Endothelial cell of umbilical vein (primary cell): ENCODE measurements at regions not wholly inside any gene's neighbourhood (a gene's known extent, or its start where the extent isn't known, plus 50 kb on each side); places are given as distances from the start of the nearest gene placed in this dataset.

ENCODE experiments used
- BruUV-seq: library from RNA; stranded (reverse); fragments of 400-500 nt; replicated peaks from 2 replicates; lab custom pipeline; 2021; lab: Mats Ljungman, UMichigan
- CTCF ChIA-PET: fragments of 300-600, 350-600 bp; sonication (Branson Sonifier 250); formaldehyde crosslinking; loops from one replicate; lab custom pipeline; 2021; ENCODE audit warnings: antibody characterized with exemption, inconsistent platforms; lab: Charles Lee
- POLR2A ChIA-PET: fragments of 300-600, 350-600 bp; sonication (Branson Sonifier 250); formaldehyde crosslinking; loops from one replicate; lab custom pipeline; 2021; ENCODE audit warnings: antibody characterized with exemption, inconsistent platforms; lab: Charles Lee
- DNase-seq: peaks from one replicate; pipeline ENCODE4 v3.0.0-alpha.2; 2011; ENCODE audit warnings: low read depth, low spot score
- FAIRE-seq: peaks from 2 replicates; lab custom pipeline; 2011; peaks lifted over from hg19 to GRCh38; lab: Jason Lieb, UNC
- H2AFZ ChIP-seq: 2 replicates; pipeline ENCODE4 v1.6.0; 2012; ENCODE audit warnings: low read depth, low read length, control low read depth, inconsistent platforms
- H3K27ac ChIP-seq: 2 replicates; pipeline ENCODE4 v1.5.1; 2011; ENCODE audit warnings: low read depth, mild to moderate bottlenecking, control low read depth, low read length, moderate library complexity; ENCODE audit not compliant: insufficient read depth
- H3K27me3 ChIP-seq, 2 experiments: 2 replicates each; pipeline versions ENCODE4 v1.6.0 to v1.6.1; 2011; ENCODE audit warnings: low read length in 2 of 2, mixed read lengths in 1 of 2; ENCODE audit not compliant: control insufficient read depth in 2 of 2, insufficient read depth in 2 of 2
- H3K36me3 ChIP-seq, 2 experiments: 2 replicates in 1 of 2; 3 replicates in 1 of 2; pipeline ENCODE4 v1.5.1; 2011; ENCODE audit warnings: low read length in 2 of 2, mild to moderate bottlenecking in 1 of 2, moderate library complexity in 1 of 2; ENCODE audit not compliant: control insufficient read depth in 2 of 2, insufficient read depth in 2 of 2; ENCODE audit errors: extremely low read depth in 1 of 2
- H3K4me1 ChIP-seq: 3 replicates; pipeline ENCODE4 v1.5.1; 2011; ENCODE audit warnings: mild to moderate bottlenecking, low read length; ENCODE audit not compliant: control insufficient read depth, insufficient read depth; ENCODE audit errors: extremely low read depth
- H3K4me2 ChIP-seq: 2 replicates; pipeline ENCODE4 v1.6.1; 2011; ENCODE audit warnings: low read length, control low read depth, mixed read lengths; ENCODE audit not compliant: insufficient read depth
- H3K4me3 ChIP-seq, 3 experiments: fragments of 200-600 bp in 1 of 3; sonication (generic), shearing (Covaris generic) in 1 of 3; replicated peaks in 1 of 3; 2 replicates each; pipeline ENCODE4 v1.5.1; 2011 to 2016; ENCODE audit warnings: control low read depth in 3 of 3, low read length in 3 of 3, mild to moderate bottlenecking in 2 of 3, inconsistent platforms in 1 of 3, low read depth in 1 of 3, moderate library complexity in 1 of 3; ENCODE audit not compliant: insufficient read depth in 1 of 3
- H3K79me2 ChIP-seq: 2 replicates; pipeline ENCODE4 v1.6.0; 2012; ENCODE audit warnings: low read length, inconsistent platforms; ENCODE audit not compliant: control insufficient read depth, insufficient read depth
- H3K9ac ChIP-seq: replicated peaks from 2 replicates; pipeline ENCODE3; 2011; ENCODE audit warnings: low read length, control low read depth; ENCODE audit not compliant: insufficient read depth; ENCODE audit errors: extremely low read depth
- H3K9me1 ChIP-seq: replicated peaks from 3 replicates; pipeline ENCODE4 v1.6.0; 2011; ENCODE audit warnings: mild to moderate bottlenecking, low read length; ENCODE audit not compliant: control insufficient read depth, insufficient read depth; ENCODE audit errors: extremely low read depth
- H3K9me3 ChIP-seq: replicated peaks from 2 replicates; pipeline ENCODE4 v1.5.1; 2012; ENCODE audit warnings: low read length, inconsistent platforms; ENCODE audit not compliant: control insufficient read depth, insufficient read depth
- H4K20me1 ChIP-seq: replicated peaks from 2 replicates; pipeline ENCODE3; 2011; ENCODE audit warnings: mild to moderate bottlenecking, low read length; ENCODE audit not compliant: control insufficient read depth, insufficient read depth; ENCODE audit errors: extremely low read depth
- CTCF ChIP-seq, 2 donors: IDR thresholded peaks; 1 replicate in 1 of 2; 2 replicates in 1 of 2; pipeline ENCODE4 v1.5.1; 2011; ENCODE audit warnings: low read length in 2 of 2, mild to moderate bottlenecking in 2 of 2, moderate library complexity in 2 of 2, control low read depth in 1 of 2, inconsistent platforms in 1 of 2, low read depth in 1 of 2; ENCODE audit not compliant: insufficient read depth in 1 of 2; ENCODE audit errors: extremely low read depth in 1 of 2
- EZH2 ChIP-seq: IDR thresholded peaks from 2 replicates; pipeline ENCODE4 v1.6.1; 2012; ENCODE audit warnings: borderline replicate concordance, low read depth, mild to moderate bottlenecking, moderate library complexity, low read length, inconsistent platforms; ENCODE audit not compliant: severe bottlenecking
- FOS ChIP-seq: IDR thresholded peaks from 2 replicates; pipeline ENCODE4 v1.6.1; 2011; ENCODE audit warnings: mild to moderate bottlenecking, low read length, moderate library complexity, borderline replicate concordance; ENCODE audit not compliant: insufficient read depth
- GATA2 ChIP-seq: IDR thresholded peaks from 2 replicates; pipeline ENCODE4 v1.7.0; 2011; ENCODE audit warnings: low read depth, mild to moderate bottlenecking, moderate library complexity, mixed read lengths, low read length; ENCODE audit not compliant: insufficient read length, insufficient read depth
- JUN ChIP-seq: IDR thresholded peaks from 2 replicates; pipeline ENCODE4 v1.6.1; 2011; ENCODE audit warnings: borderline replicate concordance, low read depth; ENCODE audit not compliant: insufficient read length, insufficient read depth
- MYC ChIP-seq: IDR thresholded peaks from one replicate; pipeline ENCODE4 v1.6.1; 2011; ENCODE audit warnings: mild to moderate bottlenecking, low read depth, low read length
- POLR2A ChIP-seq: IDR thresholded peaks from 2 replicates; pipeline ENCODE4 v1.6.1; 2012; ENCODE audit warnings: low read depth, mild to moderate bottlenecking, control low read depth, low read length
- POLR2AphosphoS5 ChIP-seq: IDR thresholded peaks from 2 replicates; pipeline ENCODE4 v1.6.1; 2012; ENCODE audit warnings: low read depth, mild to moderate bottlenecking, control low read depth, low read length, moderate library complexity; ENCODE audit not compliant: insufficient read depth
- dilution Hi-C: fragments of 300-500 bp; cut with MboI; formaldehyde crosslinking; loops from one replicate; pipeline ENCODE4 v1.15.0; 2019; ENCODE audit warnings: low sequenced_read_pairs; ENCODE audit not compliant: extremely low pct_ligation_motif_present
- intact Hi-C: fragments of 100-400 bp; cut with micrococcal nuclease; formaldehyde crosslinking; loops from one replicate; pipeline ENCODE4 v1.10.0; 2022
- TF ChIP-seq, protein P1 (sequence below): IDR thresholded peaks from 2 replicates; pipeline ENCODE4 v1.6.1; 2011; ENCODE audit not compliant: insufficient read depth, insufficient read length

- DNase-seq = no peak
- H2AFZ ChIP-seq = no peak overlapping the region
- CTCF ChIA-PET = no interaction called here
Measured at GRCh38 chr20:54368570-54368969, 106.8 kb upstream of the DOK5 start.

More at GRCh38 chr20:54368570-54368969, 106.8 kb upstream of the DOK5 start:
- H3K79me2 ChIP-seq = no peaks in the 10 kb centered on the region
- TF ChIP-seq POLR2A (no peak), EZH2 (no peak), FOS (no peak), JUN (no peak), MYC (no peak), CTCF (IDR thresholded peaks at IDR 0.05; ENCODE audit: extremely low read depth in 1 of 2, insufficient read depth in 1 of 2, low read depth in 1 of 2, low read length in 2 of 2) (no peak), GATA2 (no peak), POLR2AphosphoS5 (no peak)
- TF ChIP-seq, protein P1, sequence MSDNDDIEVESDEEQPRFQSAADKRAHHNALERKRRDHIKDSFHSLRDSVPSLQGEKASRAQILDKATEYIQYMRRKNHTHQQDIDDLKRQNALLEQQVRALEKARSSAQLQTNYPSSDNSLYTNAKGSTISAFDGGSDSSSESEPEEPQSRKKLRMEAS = no peak
- H3K4me3 ChIP-seq = no peak overlapping the region
- no peak overlapping the region for H3K9ac ChIP-seq
- no peak overlapping the region for H3K27ac ChIP-seq
- intact Hi-C loops = no loop called here
- no TSS peak for BruUV-seq
- no peak for FAIRE-seq
- POLR2A ChIA-PET = no interaction called here
- H3K4me1 ChIP-seq = no peaks in the 10 kb centered on the region
- H3K4me2 ChIP-seq = no peak overlapping the region
- no peaks in the 10 kb centered on the region for H4K20me1 ChIP-seq
- no peaks in the 10 kb centered on the region for H3K9me3 ChIP-seq
- no peaks in the 10 kb centered on the region for H3K9me1 ChIP-seq
- H3K27me3 ChIP-seq = no peaks in the 10 kb centered on the region
- no peaks in the 10 kb centered on the region for H3K36me3 ChIP-seq
- dilution Hi-C loops = no loop called here
